ENCODE measurements at regions not wholly inside any gene's neighbourhood (a gene's known extent, or its start where the extent isn't known, plus 50 kb on each side); places are given as distances from the start of the nearest gene placed in this dataset.

GRCh38 chr3:76864355-76864754, 175.5 kb upstream of the ROBO2 start:
- H3K36me3 ChIP-seq (ENCODE audit: control insufficient read depth, insufficient read depth, low read length): no peaks in the 10 kb centered on the region
- DNase-seq (ENCODE audit: low read depth, low spot score) (no peak), ATAC-seq (no peak)
- no peak for TF ChIP-seq SIN3A (IDR thresholded peaks at IDR 0.05; ENCODE audit: borderline replicate concordance, insufficient read depth, low read depth, low read length)
- TF ChIP-seq TCF7L2 (IDR thresholded peaks at IDR 0.05; ENCODE audit: low read depth, low read length): no peak
- no peak for TF ChIP-seq POLR2AphosphoS5 (IDR thresholded peaks at IDR 0.05; ENCODE audit: low read depth, low read length)
- TF ChIP-seq REST (IDR thresholded peaks at IDR 0.05; ENCODE audit: insufficient read depth in 1 of 2, low read depth in 2 of 2, low read length in 1 of 2): no peak
- TF ChIP-seq CTCF (IDR thresholded peaks at IDR 0.05): no peak
- in situ Hi-C loops (cut with HindIII; ENCODE audit: low pct_unique_long_range_greater_than_20kb, low sequenced_read_pairs) (no loop called here), intact Hi-C loops (cut with micrococcal nuclease; ENCODE audit: unreplicated experiment) (no loop called here)
- BruUV-seq (replicated peaks): no TSS peak
- no peak overlapping the region for H3K4me3 ChIP-seq (ENCODE audit: low read depth in 2 of 2, low read length in 2 of 2)
- H3K9me3 ChIP-seq (ENCODE audit: control insufficient read depth, insufficient read depth, low read depth, low read length): no peaks in the 10 kb centered on the region
- ChIA-PET CTCF (no interaction called here), POLR2A (interaction anchor here (0.6 kb wide), 1 partner anchor 328 kb away, joined by 8 read pairs; no protein-coding TSS in a partner anchor)
- H3K27me3 ChIP-seq (ENCODE audit: control insufficient read depth, insufficient read depth, low read length): no peaks in the 10 kb centered on the region
- no peak overlapping the region for H3K27ac ChIP-seq (ENCODE audit: low read length)
- H3K4me1 ChIP-seq (ENCODE audit: control insufficient read depth, insufficient read depth, low read length): no peaks in the 10 kb centered on the region

GRCh38 chr3:76866729-76867408, 173.0 kb upstream of the ROBO2 start:
- in situ Hi-C loops (cut with HindIII; ENCODE audit: low pct_unique_long_range_greater_than_20kb, low sequenced_read_pairs) (no loop called here), intact Hi-C loops (cut with micrococcal nuclease; ENCODE audit: unreplicated experiment) (no loop called here)
- H3K9me3 ChIP-seq (ENCODE audit: control insufficient read depth, insufficient read depth, low read depth, low read length): no peaks in the 10 kb centered on the region
- H3K4me3 ChIP-seq (ENCODE audit: low read depth in 2 of 2, low read length in 2 of 2): no peak overlapping the region
- CTCF ChIA-PET: no interaction called here
- H3K4me1 ChIP-seq (ENCODE audit: control insufficient read depth, insufficient read depth, low read length): no peaks in the 10 kb centered on the region
- BruUV-seq (replicated peaks): no TSS peak
- H3K27me3 ChIP-seq (ENCODE audit: control insufficient read depth, insufficient read depth, low read length): no peaks in the 10 kb centered on the region
- no peak for ATAC-seq
- POLR2A ChIA-PET: no interaction called here
- TF ChIP-seq REST (IDR thresholded peaks at IDR 0.05; ENCODE audit: insufficient read depth in 1 of 2, low read depth in 2 of 2, low read length in 1 of 2) (no peak), SIN3A (IDR thresholded peaks at IDR 0.05; ENCODE audit: borderline replicate concordance, insufficient read depth, low read depth, low read length) (no peak), CTCF (IDR thresholded peaks at IDR 0.05) (no peak), POLR2AphosphoS5 (IDR thresholded peaks at IDR 0.05; ENCODE audit: low read depth, low read length) (no peak)
- no peak overlapping the region for H3K27ac ChIP-seq (ENCODE audit: low read length)
- H3K36me3 ChIP-seq (ENCODE audit: control insufficient read depth, insufficient read depth, low read length): no peaks in the 10 kb centered on the region
- no peak for DNase-seq (ENCODE audit: low read depth, low spot score)

Data from Panc1 (cell line).